ENCODE measurements at regions not wholly inside any gene's neighbourhood (a gene's known extent, or its start where the extent isn't known, plus 50 kb on each side); places are given as distances from the start of the nearest gene placed in this dataset.
"Not testable (repeated sequence)": the region's sequence is repeated elsewhere in the genome, so short reads cannot be mapped to it uniquely, and the experiment has no call there.

- no peak for DNase-seq (ENCODE audit: low spot score)
- in situ Hi-C loops (cut with MboI; ENCODE audit: low sequenced_read_pairs, unreplicated experiment), result no loop called here
- TF ChIP-seq, protein P1, sequence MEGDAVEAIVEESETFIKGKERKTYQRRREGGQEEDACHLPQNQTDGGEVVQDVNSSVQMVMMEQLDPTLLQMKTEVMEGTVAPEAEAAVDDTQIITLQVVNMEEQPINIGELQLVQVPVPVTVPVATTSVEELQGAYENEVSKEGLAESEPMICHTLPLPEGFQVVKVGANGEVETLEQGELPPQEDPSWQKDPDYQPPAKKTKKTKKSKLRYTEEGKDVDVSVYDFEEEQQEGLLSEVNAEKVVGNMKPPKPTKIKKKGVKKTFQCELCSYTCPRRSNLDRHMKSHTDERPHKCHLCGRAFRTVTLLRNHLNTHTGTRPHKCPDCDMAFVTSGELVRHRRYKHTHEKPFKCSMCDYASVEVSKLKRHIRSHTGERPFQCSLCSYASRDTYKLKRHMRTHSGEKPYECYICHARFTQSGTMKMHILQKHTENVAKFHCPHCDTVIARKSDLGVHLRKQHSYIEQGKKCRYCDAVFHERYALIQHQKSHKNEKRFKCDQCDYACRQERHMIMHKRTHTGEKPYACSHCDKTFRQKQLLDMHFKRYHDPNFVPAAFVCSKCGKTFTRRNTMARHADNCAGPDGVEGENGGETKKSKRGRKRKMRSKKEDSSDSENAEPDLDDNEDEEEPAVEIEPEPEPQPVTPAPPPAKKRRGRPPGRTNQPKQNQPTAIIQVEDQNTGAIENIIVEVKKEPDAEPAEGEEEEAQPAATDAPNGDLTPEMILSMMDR (IDR thresholded peaks at IDR 0.05; ENCODE audit: borderline replicate concordance, control extremely low read depth, extremely low read depth, insufficient read depth, missing control alignments), result no peak
Measured at GRCh38 chr4:3896441-3896840, 130.3 kb downstream of the ADRA2C start.

- in situ Hi-C loops (cut with MboI; ENCODE audit: low sequenced_read_pairs, unreplicated experiment); DNase-seq (ENCODE audit: low spot score): not testable (repeated sequence)
Measured at GRCh38 chr4:3896871-3897578, 130.8 kb downstream of the ADRA2C start.

GRCh38 chr4:3898098-3898497 is 131.9 kb downstream of the ADRA2C start:
- TF ChIP-seq, protein P1 (IDR thresholded peaks at IDR 0.05; ENCODE audit: borderline replicate concordance, control extremely low read depth, extremely low read depth, insufficient read depth, missing control alignments), result no peak
- in situ Hi-C loops (cut with MboI; ENCODE audit: low sequenced_read_pairs, unreplicated experiment), result no loop called here
- DNase-seq (ENCODE audit: low spot score), result no peak

GRCh38 chr4:3898928-3899327 is 132.7 kb downstream of the ADRA2C start:
- DNase-seq (ENCODE audit: low spot score); in situ Hi-C loops (cut with MboI; ENCODE audit: low sequenced_read_pairs, unreplicated experiment): not testable (repeated sequence)

- in situ Hi-C loops (cut with MboI; ENCODE audit: low sequenced_read_pairs, unreplicated experiment), result not testable (repeated sequence)
Measured at GRCh38 chr4:3904264-3904955, 138.2 kb downstream of the ADRA2C start.

GRCh38 chr4:3909616-3910015 is 143.4 kb downstream of the ADRA2C start:
- DNase-seq (ENCODE audit: low spot score); in situ Hi-C loops (cut with MboI; ENCODE audit: low sequenced_read_pairs, unreplicated experiment): not testable (repeated sequence)

More at GRCh38 chr4:3904264-3904955, 138.2 kb downstream of the ADRA2C start:
- DNase-seq (ENCODE audit: low spot score), result not testable (repeated sequence)

DNA sequence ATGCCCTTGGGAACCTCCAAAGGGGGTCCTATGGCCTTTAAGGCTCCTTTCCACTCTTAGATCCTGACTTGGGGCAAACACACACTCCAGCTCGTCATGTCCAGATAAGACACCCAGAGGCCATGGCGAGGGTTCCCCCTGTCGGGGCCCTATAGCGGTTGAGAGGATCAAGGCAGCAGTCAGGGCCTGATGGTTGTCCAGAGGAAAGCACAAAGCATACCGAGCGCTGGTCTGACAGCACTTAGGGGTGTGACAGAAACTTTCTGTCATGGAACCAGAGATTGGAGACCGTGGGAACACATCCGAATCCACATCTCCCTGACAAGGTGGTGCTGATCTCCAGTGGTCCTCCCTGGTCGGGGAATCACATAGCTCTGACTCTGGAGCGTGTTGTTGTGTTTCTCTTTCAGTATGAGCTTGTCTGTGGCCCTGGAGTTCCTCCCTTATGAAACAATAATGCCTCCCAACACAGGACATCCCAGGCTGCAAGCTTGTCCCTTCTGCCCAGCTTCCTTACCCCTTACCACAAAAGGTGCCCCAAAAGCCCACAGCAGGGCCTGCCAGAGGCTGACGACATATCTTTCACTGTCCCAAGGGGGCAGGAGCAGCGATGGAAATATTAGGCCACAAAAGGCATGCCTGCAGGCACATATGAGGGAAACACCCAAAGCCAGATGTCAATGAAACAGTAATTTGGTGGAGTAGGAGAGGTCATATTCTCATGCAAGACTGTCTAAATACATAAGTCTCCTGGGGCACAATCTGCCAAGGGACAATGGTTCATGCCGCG is 144.2 kb downstream of the ADRA2C start:
- DNase-seq (ENCODE audit: low spot score); in situ Hi-C loops (cut with MboI; ENCODE audit: low sequenced_read_pairs, unreplicated experiment): not testable (repeated sequence)

DNA sequence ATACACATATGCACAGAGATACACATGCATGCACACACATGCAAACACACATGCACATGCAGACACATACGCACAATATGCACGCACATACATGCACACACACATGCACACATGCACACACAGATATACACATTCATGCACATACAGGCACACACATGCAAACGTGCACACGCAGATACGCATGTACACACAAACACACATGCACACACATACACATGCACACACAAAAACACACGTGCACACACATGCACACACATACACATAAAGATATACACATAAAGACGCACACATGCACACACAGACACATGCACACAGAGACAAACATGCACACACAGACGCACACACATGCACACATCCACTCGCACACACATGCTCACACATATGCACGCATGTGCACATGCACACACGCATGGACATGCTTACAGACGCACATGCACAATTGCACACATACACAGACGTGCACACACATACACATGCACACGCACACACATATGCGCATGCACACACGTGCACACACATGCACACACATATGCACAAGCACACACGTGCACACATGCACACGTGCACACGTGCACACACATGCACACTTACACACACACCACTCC is 145.2 kb downstream of the ADRA2C start:
- TF ChIP-seq, protein P1 (IDR thresholded peaks at IDR 0.05; ENCODE audit: borderline replicate concordance, control extremely low read depth, extremely low read depth, insufficient read depth, missing control alignments), result no peak
- in situ Hi-C loops (cut with MboI; ENCODE audit: low sequenced_read_pairs, unreplicated experiment), result no loop called here
- DNase-seq (ENCODE audit: low spot score), result no peak

- DNase-seq (ENCODE audit: low spot score); in situ Hi-C loops (cut with MboI; ENCODE audit: low sequenced_read_pairs, unreplicated experiment): not testable (repeated sequence)
Measured at GRCh38 chr4:3914511-3914910, 148.3 kb downstream of the ADRA2C start.

DNA sequence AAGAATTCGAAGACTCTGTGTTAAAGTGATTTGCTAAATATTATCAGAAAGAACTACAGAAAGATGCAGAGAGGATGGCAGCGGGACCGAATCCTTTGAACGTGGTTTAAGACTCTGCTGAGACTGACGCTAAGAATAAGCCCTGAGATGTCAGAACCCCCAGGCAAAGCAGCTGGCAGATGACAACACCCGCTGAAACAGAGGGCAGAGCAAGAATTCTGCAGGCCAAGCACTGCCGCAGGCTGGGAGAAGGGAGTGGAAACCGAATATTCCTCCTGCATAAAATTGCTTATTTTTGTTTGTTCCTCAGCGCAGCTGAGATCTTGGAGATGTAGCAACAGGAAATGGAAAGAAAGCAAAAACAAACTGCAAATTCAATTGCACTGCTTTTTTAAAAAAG is 153.3 kb downstream of the ADRA2C start:
- in situ Hi-C loops (cut with MboI; ENCODE audit: low sequenced_read_pairs, unreplicated experiment); DNase-seq (ENCODE audit: low spot score): not testable (repeated sequence)

- in situ Hi-C loops (cut with MboI; ENCODE audit: low sequenced_read_pairs, unreplicated experiment); DNase-seq (ENCODE audit: low spot score): not testable (repeated sequence)
Measured at GRCh38 chr4:3921902-3922301, 155.7 kb downstream of the ADRA2C start.

DNA sequence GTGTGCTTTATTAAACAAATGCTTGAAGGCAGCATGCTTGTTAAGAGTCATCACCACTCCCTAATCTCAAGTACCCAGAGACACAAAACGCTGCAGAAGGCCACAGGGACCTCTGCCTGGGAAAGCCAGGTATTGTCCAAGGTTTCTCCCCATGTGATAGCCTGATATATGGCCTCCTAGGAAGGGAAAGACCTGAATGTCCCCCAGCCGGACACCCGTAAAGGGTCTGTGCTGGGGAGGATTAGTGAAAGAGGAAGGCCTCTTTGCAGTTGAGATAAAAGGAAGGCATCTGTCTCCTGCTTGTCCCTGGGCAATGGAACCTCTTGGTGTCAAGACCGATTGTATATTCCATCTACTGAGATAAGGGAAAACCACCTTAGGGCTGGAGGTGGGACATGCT is 159.7 kb downstream of the ADRA2C start:
- in situ Hi-C loops (cut with MboI; ENCODE audit: low sequenced_read_pairs, unreplicated experiment), result not testable (repeated sequence)

DNA sequence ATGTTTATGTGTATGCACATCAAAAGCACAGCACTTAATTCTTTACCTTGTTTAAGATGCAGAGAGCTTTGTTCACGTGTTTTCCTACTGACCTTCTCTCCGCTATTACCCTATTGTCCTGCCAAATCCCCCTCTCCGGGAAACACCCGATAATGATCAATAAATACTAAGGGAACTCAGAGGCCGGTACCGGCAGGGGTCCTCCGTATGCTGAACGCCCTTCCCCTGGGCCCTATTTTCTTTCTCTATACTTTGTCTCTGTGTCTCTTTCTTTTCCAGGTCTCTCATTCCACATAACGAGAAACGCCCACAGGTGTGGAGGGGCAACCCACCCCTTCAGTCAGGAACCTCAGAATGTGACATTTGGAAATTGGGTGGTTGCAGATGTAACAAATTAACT is 160.1 kb downstream of the ADRA2C start:
- DNase-seq (ENCODE audit: low spot score); in situ Hi-C loops (cut with MboI; ENCODE audit: low sequenced_read_pairs, unreplicated experiment): not testable (repeated sequence)

More for the DNA sequence above, 159.7 kb downstream of the ADRA2C start:
- DNase-seq (ENCODE audit: low spot score), result not testable (repeated sequence)
